Activated T-helper 17 cell treated with anti-CD3 and anti-CD28 coated beads, Interleukin-2, amount 50 U/mL, for 72 hours (primary cell): ENCODE measurements at regions not wholly inside any gene's neighbourhood (a gene's known extent, or its start where the extent isn't known, plus 50 kb on each side); places are given as distances from the start of the nearest gene placed in this dataset.

Experiments used
- ATAC-seq: fragments of 150-1000 bp; cut with Tn5 transposase; replicated peaks from 2 replicates; pipeline ENCODE4 v1.10.0; 2021; ENCODE audit warnings: mild to moderate bottlenecking, moderate library complexity
- H3K27ac Mint-ChIP-seq: one replicate; pipeline ENCODE4 v1.8.0; 2022; ENCODE audit warnings: mixed read lengths
- H3K27me3 Mint-ChIP-seq: one replicate; pipeline ENCODE4 v1.8.0; 2022; ENCODE audit warnings: mixed read lengths
- H3K36me3 Mint-ChIP-seq: one replicate; pipeline ENCODE4 v1.8.0; 2022; ENCODE audit warnings: low read depth, mild to moderate bottlenecking, mixed read lengths
- H3K4me1 Mint-ChIP-seq: one replicate; pipeline ENCODE4 v1.8.0; 2022; ENCODE audit warnings: mixed read lengths
- H3K4me3 Mint-ChIP-seq: one replicate; pipeline ENCODE4 v1.8.0; 2022; ENCODE audit warnings: mild to moderate bottlenecking, mixed read lengths
- H3K9me3 Mint-ChIP-seq: one replicate; pipeline ENCODE4 v1.8.0; 2022; ENCODE audit warnings: mixed read lengths

GRCh38 chr3:77807312-77807711 lies 767.4 kb downstream of the ROBO2 start:
- H3K4me1 Mint-ChIP-seq: no peaks in the 10 kb centered on the region
- H3K9me3 Mint-ChIP-seq: peaks cover 19% of the 10 kb centered on the region
- ATAC-seq: no peak
- no peaks in the 10 kb centered on the region for H3K27me3 Mint-ChIP-seq
- H3K27ac Mint-ChIP-seq: no peak overlapping the region
- H3K4me3 Mint-ChIP-seq: no peak overlapping the region
- no peaks in the 10 kb centered on the region for H3K36me3 Mint-ChIP-seq

DNA sequence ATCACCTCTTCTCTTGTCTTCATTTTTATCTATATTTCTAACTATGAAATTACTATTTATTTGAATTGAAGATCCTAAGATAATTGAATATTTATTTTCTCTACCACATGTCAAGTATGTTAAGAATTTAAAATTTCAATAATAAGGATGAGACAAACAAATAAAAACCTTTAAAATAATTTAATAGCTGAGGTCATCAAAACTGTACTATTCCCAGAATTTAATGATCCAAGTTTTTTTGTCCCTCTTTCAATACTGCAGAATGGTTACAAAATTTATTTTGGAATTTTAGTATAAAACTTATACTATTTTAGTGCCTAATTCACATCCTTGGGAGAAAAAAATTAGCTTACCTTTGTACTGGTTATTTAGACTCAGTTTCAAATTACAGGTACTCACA lies 774.9 kb downstream of the ROBO2 start:
- H3K4me3 Mint-ChIP-seq: no peak overlapping the region
- no peak for ATAC-seq
- no peaks in the 10 kb centered on the region for H3K36me3 Mint-ChIP-seq
- no peaks in the 10 kb centered on the region for H3K27me3 Mint-ChIP-seq
- no peak overlapping the region for H3K27ac Mint-ChIP-seq
- peaks cover 8% of the 10 kb centered on the region for H3K9me3 Mint-ChIP-seq
- no peaks in the 10 kb centered on the region for H3K4me1 Mint-ChIP-seq

DNA sequence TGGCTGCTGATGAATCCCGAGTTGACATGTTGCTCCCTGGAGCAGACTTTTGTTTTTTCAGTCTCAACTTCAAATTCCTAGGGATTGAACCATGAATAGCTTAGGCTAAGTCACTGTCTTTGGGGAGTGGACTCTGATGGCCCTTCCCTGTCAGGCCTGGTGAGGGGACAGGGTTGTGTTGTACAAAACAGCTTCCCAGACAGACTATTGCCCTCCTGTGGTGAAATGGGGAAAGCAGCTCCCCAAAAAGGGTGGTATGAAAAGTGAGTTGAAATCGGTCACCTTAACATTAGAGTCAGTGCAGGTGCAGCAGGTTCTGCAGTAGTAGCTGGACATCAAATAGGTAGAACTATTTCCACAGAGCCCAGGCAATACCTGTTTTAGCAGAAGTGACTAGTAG lies 775.6 kb downstream of the ROBO2 start:
- Mint-ChIP-seq H3K27ac (no peak overlapping the region), H3K4me3 (no peak overlapping the region), H3K27me3 (no peaks in the 10 kb centered on the region), H3K36me3 (no peaks in the 10 kb centered on the region), H3K9me3 (peaks cover 11% of the 10 kb centered on the region), H3K4me1 (no peaks in the 10 kb centered on the region)
- ATAC-seq: no peak

- no peak overlapping the region for H3K27ac Mint-ChIP-seq
- H3K4me1 Mint-ChIP-seq: no peaks in the 10 kb centered on the region
- H3K9me3 Mint-ChIP-seq: peaks cover 17% of the 10 kb centered on the region
- no peaks in the 10 kb centered on the region for H3K36me3 Mint-ChIP-seq
- no peak overlapping the region for H3K4me3 Mint-ChIP-seq
- ATAC-seq: no peak
- H3K27me3 Mint-ChIP-seq: no peaks in the 10 kb centered on the region
These were observed 776.5 kb downstream of the ROBO2 start for GRCh38 chr3:77816366-77816765.

- Mint-ChIP-seq H3K4me1 (no peaks in the 10 kb centered on the region), H3K27me3 (no peaks in the 10 kb centered on the region), H3K9me3 (peaks cover 16% of the 10 kb centered on the region), H3K4me3 (no peak overlapping the region), H3K36me3 (no peaks in the 10 kb centered on the region), H3K27ac (no peak overlapping the region)
- no peak for ATAC-seq
These were observed 785.3 kb downstream of the ROBO2 start for GRCh38 chr3:77825001-77825827.

DNA sequence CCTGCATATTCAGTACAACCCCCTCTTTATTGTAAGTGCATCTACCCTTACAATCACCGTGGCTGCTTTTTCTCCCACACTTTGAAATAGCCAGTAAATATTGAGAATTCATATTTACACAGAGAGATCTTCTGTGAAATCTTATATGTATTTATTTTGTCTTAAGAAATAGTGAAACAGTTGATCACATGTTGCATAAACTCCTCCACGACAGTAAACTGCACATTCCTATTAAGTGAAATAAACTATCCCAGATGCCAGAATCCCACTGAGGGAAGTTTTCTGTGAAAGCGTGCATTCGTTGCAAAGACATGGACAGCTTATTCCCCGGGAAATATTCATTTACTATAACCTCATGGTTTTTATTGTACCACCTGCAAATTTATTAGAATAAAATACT lies 796.0 kb downstream of the ROBO2 start:
- no peaks in the 10 kb centered on the region for H3K4me1 Mint-ChIP-seq
- H3K36me3 Mint-ChIP-seq: no peaks in the 10 kb centered on the region
- H3K9me3 Mint-ChIP-seq: peaks cover 15% of the 10 kb centered on the region
- H3K27me3 Mint-ChIP-seq: no peaks in the 10 kb centered on the region
- ATAC-seq: no peak
- no peak overlapping the region for H3K4me3 Mint-ChIP-seq
- no peak overlapping the region for H3K27ac Mint-ChIP-seq

DNA sequence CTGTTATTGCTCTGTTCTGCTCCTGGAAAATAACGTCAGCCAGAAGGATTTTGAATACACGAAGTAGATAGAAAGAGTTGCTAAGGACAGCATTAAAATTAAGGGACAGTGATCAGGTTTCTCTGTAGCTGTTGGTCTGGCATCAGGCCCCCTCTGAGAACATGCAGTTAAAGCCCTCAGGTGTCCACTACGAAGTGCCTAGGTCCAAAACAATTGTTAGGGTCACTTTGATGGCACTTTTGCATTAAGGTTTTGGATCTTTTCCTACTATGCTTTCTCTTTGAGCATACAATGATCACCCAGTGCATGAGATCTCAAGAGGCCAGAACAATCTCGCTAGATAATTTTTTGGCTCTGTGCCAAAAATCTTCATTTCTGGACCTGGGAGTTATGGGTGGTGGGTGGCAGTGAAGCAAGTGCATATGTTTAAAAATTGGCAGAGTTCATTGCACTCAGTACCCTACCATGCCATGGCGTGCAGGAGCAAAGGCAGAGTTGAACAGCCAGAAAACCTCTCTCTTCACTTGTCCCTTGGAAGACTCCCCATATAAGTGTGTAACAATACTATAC lies 797.6 kb downstream of the ROBO2 start:
- H3K9me3 Mint-ChIP-seq: peaks cover 15% of the 10 kb centered on the region
- H3K36me3 Mint-ChIP-seq: no peaks in the 10 kb centered on the region
- no peaks in the 10 kb centered on the region for H3K27me3 Mint-ChIP-seq
- ATAC-seq: no peak
- no peak overlapping the region for H3K4me3 Mint-ChIP-seq
- no peak overlapping the region for H3K27ac Mint-ChIP-seq
- no peaks in the 10 kb centered on the region for H3K4me1 Mint-ChIP-seq

GRCh38 chr3:77859156-77859555 lies 819.3 kb downstream of the ROBO2 start:
- Mint-ChIP-seq H3K27me3 (no peaks in the 10 kb centered on the region), H3K4me1 (no peaks in the 10 kb centered on the region), H3K4me3 (no peak overlapping the region), H3K27ac (no peak overlapping the region), H3K9me3 (peaks cover 12% of the 10 kb centered on the region), H3K36me3 (no peaks in the 10 kb centered on the region)
- ATAC-seq: no peak

GRCh38 chr3:77868725-77869124 lies 828.8 kb downstream of the ROBO2 start:
- Mint-ChIP-seq H3K9me3 (peaks cover 5% of the 10 kb centered on the region), H3K27me3 (no peaks in the 10 kb centered on the region), H3K4me3 (no peak overlapping the region), H3K27ac (no peak overlapping the region), H3K4me1 (no peaks in the 10 kb centered on the region), H3K36me3 (no peaks in the 10 kb centered on the region)
- ATAC-seq: no peak

DNA sequence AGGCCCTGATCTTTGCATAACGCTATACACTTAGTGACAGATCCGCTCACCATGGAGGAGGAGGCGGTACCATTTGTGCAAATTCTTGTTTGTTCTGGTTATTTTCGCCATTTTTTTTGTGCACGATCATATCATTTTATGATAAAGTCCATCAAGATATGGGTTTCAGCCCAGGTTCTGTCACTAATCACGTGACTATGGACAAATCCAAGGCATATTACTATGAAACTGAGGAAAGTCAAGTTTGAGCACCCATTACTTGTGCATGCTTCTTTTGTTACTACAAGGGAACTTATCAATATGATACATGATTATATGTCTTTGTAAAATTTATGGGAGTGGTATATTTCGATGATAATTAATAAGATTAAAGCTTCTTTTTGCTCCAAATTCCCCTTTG lies 829.5 kb downstream of the ROBO2 start:
- H3K27ac Mint-ChIP-seq: no peak overlapping the region
- peaks cover 5% of the 10 kb centered on the region for H3K9me3 Mint-ChIP-seq
- H3K4me1 Mint-ChIP-seq: no peaks in the 10 kb centered on the region
- H3K4me3 Mint-ChIP-seq: no peak overlapping the region
- no peaks in the 10 kb centered on the region for H3K36me3 Mint-ChIP-seq
- ATAC-seq: no peak
- H3K27me3 Mint-ChIP-seq: no peaks in the 10 kb centered on the region

DNA sequence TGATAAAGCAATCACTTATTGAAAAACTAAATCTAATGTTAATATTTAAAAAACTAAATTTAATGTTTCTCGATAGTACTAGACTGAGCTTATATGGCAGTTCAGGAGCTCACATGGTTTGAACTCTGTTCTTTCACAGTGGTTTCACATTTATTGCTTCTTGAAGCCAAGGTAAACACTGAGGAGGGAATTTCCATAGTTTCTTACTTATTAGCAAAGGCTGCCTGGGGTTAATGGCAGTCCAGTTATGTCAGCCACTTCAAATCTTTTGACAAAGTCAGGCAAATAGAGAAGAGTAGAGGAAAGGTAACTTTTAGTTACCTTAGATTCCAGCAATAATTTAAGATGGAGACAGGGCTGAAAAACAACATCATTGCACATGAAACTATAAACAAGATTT lies 831.5 kb downstream of the ROBO2 start:
- no peak for ATAC-seq
- Mint-ChIP-seq H3K4me1 (no peaks in the 10 kb centered on the region), H3K9me3 (peaks cover 9% of the 10 kb centered on the region), H3K27me3 (no peaks in the 10 kb centered on the region), H3K4me3 (no peak overlapping the region), H3K27ac (no peak overlapping the region), H3K36me3 (no peaks in the 10 kb centered on the region)

GRCh38 chr3:77873598-77873997 lies 833.7 kb downstream of the ROBO2 start:
- Mint-ChIP-seq H3K36me3 (no peaks in the 10 kb centered on the region), H3K4me3 (no peak overlapping the region), H3K9me3 (peaks cover 16% of the 10 kb centered on the region), H3K4me1 (no peaks in the 10 kb centered on the region), H3K27me3 (no peaks in the 10 kb centered on the region), H3K27ac (no peak overlapping the region)
- no peak for ATAC-seq

DNA sequence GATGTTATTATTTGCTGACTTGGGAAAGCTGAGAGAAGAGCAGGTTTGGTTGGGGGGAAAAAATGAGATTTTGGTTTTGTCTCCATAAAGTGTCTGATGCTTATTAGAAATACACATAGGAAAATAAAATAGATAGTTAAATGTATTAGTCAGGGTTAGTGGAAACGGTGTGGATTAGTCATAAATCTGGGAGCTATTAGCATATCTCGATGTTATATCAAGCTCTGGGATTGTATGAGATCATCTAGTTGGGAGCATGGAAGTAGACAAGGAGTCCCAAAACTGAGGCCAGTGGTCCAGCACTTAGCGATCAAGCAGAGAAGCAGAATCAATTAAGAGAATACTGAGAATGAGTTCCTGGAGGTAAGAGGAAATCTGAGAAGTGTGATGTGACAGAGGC lies 845.5 kb downstream of the ROBO2 start:
- H3K9me3 Mint-ChIP-seq: peaks cover 6% of the 10 kb centered on the region
- no peak overlapping the region for H3K27ac Mint-ChIP-seq
- H3K36me3 Mint-ChIP-seq: no peaks in the 10 kb centered on the region
- no peaks in the 10 kb centered on the region for H3K4me1 Mint-ChIP-seq
- no peak for ATAC-seq
- no peaks in the 10 kb centered on the region for H3K27me3 Mint-ChIP-seq
- H3K4me3 Mint-ChIP-seq: no peak overlapping the region

DNA sequence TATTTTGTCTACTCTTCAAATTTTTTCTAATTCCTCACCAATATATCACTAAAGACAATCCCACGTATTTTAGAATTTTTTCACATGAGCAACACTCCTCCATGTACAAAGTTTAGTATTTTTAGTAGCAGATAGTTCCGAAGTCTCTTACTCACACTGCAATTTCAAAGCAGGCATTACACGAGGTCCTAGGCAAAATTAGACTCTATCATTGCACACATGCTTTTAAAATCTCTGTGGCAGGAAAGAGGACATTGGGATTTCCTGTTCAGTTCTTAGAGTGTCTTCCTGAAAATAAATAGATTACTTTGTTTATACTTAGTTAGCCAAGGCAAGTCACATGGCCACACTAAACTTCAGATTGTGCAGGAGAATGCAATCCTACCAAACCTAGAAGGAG lies 847.7 kb downstream of the ROBO2 start:
- Mint-ChIP-seq H3K36me3 (no peaks in the 10 kb centered on the region), H3K9me3 (peaks cover 6% of the 10 kb centered on the region), H3K27me3 (no peaks in the 10 kb centered on the region), H3K4me1 (no peaks in the 10 kb centered on the region), H3K4me3 (no peak overlapping the region), H3K27ac (no peak overlapping the region)
- ATAC-seq: no peak

DNA sequence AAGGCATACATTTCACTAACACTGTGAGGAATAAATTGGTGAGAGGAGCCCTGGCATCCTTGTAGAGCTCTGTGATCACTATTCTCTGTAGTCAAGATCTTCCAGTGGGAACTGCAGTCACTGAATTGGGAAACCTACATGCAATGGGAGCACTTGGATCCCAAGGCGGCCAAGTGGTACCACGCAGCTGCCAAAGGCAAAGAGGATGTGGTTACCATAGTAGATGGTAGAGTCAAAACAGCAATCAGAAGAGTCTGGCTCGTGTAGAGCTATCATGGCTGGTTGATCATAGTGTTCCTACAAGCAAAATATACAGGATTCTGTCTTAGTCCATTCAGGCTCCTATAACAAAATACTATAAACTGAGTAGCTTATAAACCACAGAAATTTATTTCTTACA lies 849.7 kb downstream of the ROBO2 start:
- peaks cover 9% of the 10 kb centered on the region for H3K9me3 Mint-ChIP-seq
- no peaks in the 10 kb centered on the region for H3K36me3 Mint-ChIP-seq
- H3K27me3 Mint-ChIP-seq: no peaks in the 10 kb centered on the region
- no peaks in the 10 kb centered on the region for H3K4me1 Mint-ChIP-seq
- no peak overlapping the region for H3K4me3 Mint-ChIP-seq
- H3K27ac Mint-ChIP-seq: no peak overlapping the region
- no peak for ATAC-seq
